ENCODE measurements at regions not wholly inside any gene's neighbourhood (a gene's known extent, or its start where the extent isn't known, plus 50 kb on each side); places are given as distances from the start of the nearest gene placed in this dataset.
A peak's percentile ranks its signal among the peaks of the same experiment; 100 is the strongest.
"Not testable (repeated sequence)": the region's sequence is repeated elsewhere in the genome, so short reads cannot be mapped to it uniquely, and the experiment has no call there.

- DNase-seq: no peak
Observed at GRCh38 chr11:116326146-116326545, 446.6 kb downstream of the BUD13 start.

- DNase-seq: no peak
Observed at GRCh38 chr11:116325247-116325646, 447.5 kb downstream of the BUD13 start.

- DNase-seq: not testable (repeated sequence)
Observed at GRCh38 chr11:116324077-116324476, 448.7 kb downstream of the BUD13 start.

- no peak for DNase-seq
Observed at GRCh38 chr11:116317212-116317611, 455.6 kb downstream of the BUD13 start.

GRCh38 chr11:116314006-116314405, 458.8 kb downstream of the BUD13 start:
- no peak for DNase-seq

- DNase-seq: no peak
Observed at GRCh38 chr11:116312570-116313391, 460.0 kb downstream of the BUD13 start.

- DNase-seq: no peak
Observed at GRCh38 chr11:116311206-116311605, 461.6 kb downstream of the BUD13 start.

- no peak for DNase-seq
Observed at GRCh38 chr11:116310698-116311097, 462.1 kb downstream of the BUD13 start.

- no peak for DNase-seq
Observed at GRCh38 chr11:116310226-116310625, 462.6 kb downstream of the BUD13 start.

GRCh38 chr11:116309446-116309845, 463.3 kb downstream of the BUD13 start:
- no peak for DNase-seq

GRCh38 chr11:116302756-116303155, 470.0 kb downstream of the BUD13 start:
- no peak for DNase-seq

GRCh38 chr11:116301141-116301540, 471.6 kb downstream of the BUD13 start:
- no peak for DNase-seq

- no peak for DNase-seq
Observed at GRCh38 chr11:116300232-116300631, 472.6 kb downstream of the BUD13 start.

GRCh38 chr11:116294630-116295029, 478.2 kb downstream of the BUD13 start:
- no peak for DNase-seq

GRCh38 chr11:116287866-116288265, 484.9 kb downstream of the BUD13 start:
- DNase-seq: no peak

- DNase-seq: no peak
Observed at GRCh38 chr11:116285026-116285425, 487.8 kb downstream of the BUD13 start.

GRCh38 chr11:116283300-116283699, 489.5 kb downstream of the BUD13 start:
- no peak for DNase-seq

- no peak for DNase-seq
Observed at GRCh38 chr11:116282481-116282880, 490.3 kb downstream of the BUD13 start.

- no peak for DNase-seq
Observed at GRCh38 chr11:116281173-116282160, 491.3 kb downstream of the BUD13 start.

- DNase-seq: no peak
Observed at GRCh38 chr11:116279511-116279910, 493.3 kb downstream of the BUD13 start.

- DNase-seq: no peak
Observed at GRCh38 chr11:116278076-116278475, 494.7 kb downstream of the BUD13 start.

- DNase-seq: peak; percentile 81
Observed at GRCh38 chr11:116276051-116277044, 496.4 kb downstream of the BUD13 start.
